GM23338 (cell line): ENCODE measurements at regions not wholly inside any gene's neighbourhood (a gene's known extent, or its start where the extent isn't known, plus 50 kb on each side); places are given as distances from the start of the nearest gene placed in this dataset.

Source experiments
- ATAC-seq: fragments of 200-7000 bp; cut with Tn5 transposase; 3 replicates; pipeline ENCODE4 v1.9.1; 2020
- DNase-seq: peaks from one replicate; pipeline ENCODE4 v3.0.0-alpha.2; 2015; ENCODE audit warnings: low spot score
- H2AFZ ChIP-seq: fragments of 200-600 bp; sonication (generic); 2 replicates; pipeline ENCODE4 v1.8.0; 2016; ENCODE audit warnings: antibody characterized with exemption, mild to moderate bottlenecking, moderate library complexity
- H3F3A ChIP-seq: fragments of 200-600 bp; sonication (generic); replicated peaks from 2 replicates; pipeline ENCODE4 v1.8.0; 2017; ENCODE audit warnings: antibody characterized with exemption, mixed run types, low read depth
- H3K27ac ChIP-seq: fragments of 200-600 bp; sonication (generic); 2 replicates; pipeline ENCODE4 v1.6.1; 2016; ENCODE audit warnings: low read depth
- H3K27me3 ChIP-seq: fragments of 200-600 bp; sonication (generic); 2 replicates; pipeline ENCODE4 v1.8.0; 2016; ENCODE audit warnings: mild to moderate bottlenecking, mixed run types, moderate library complexity; ENCODE audit not compliant: insufficient read depth
- H3K36me3 ChIP-seq: fragments of 200-600 bp; sonication (generic); 2 replicates; pipeline ENCODE4 v1.8.0; 2016; ENCODE audit warnings: mild to moderate bottlenecking; ENCODE audit not compliant: insufficient read depth
- H3K4me1 ChIP-seq: fragments of 200-600 bp; sonication (generic); 2 replicates; pipeline ENCODE4 v1.8.0; 2016; ENCODE audit warnings: mild to moderate bottlenecking, moderate library complexity; ENCODE audit not compliant: insufficient read depth
- H3K4me2 ChIP-seq: fragments of 200-600 bp; sonication (generic); 2 replicates; pipeline ENCODE4 v1.7.1; 2017; ENCODE audit warnings: mixed run types
- H3K4me3 ChIP-seq: fragments of 200-600 bp; sonication (generic); 2 replicates; pipeline ENCODE4 v1.6.1; 2016; ENCODE audit warnings: mixed run types
- H3K79me2 ChIP-seq: fragments of 200-600 bp; sonication (generic); replicated peaks from 2 replicates; pipeline ENCODE4 v1.8.0; 2017; ENCODE audit warnings: mild to moderate bottlenecking; ENCODE audit not compliant: insufficient read depth
- H3K9me2 ChIP-seq: fragments of 200-600 bp; sonication (generic); 2 replicates; pipeline ENCODE4 v1.8.0; 2017; ENCODE audit not compliant: insufficient read depth
- H4K20me1 ChIP-seq: fragments of 200-600 bp; sonication (generic); replicated peaks from 2 replicates; pipeline ENCODE4 v1.8.0; 2017; ENCODE audit warnings: mild to moderate bottlenecking; ENCODE audit not compliant: insufficient read depth
- H3K27ac Mint-ChIP-seq: 2 replicates; pipeline ENCODE4 v1.8.0; 2020; ENCODE audit warnings: inconsistent platforms, mild to moderate bottlenecking, moderate library complexity, mixed read lengths
- H3K27me3 Mint-ChIP-seq: 3 replicates; pipeline ENCODE4 v1.8.0; 2022; ENCODE audit warnings: low read depth, mild to moderate bottlenecking, moderate library complexity, mixed read lengths, inconsistent platforms; ENCODE audit not compliant: insufficient read depth, poor library complexity
- H3K36me3 Mint-ChIP-seq: 3 replicates; pipeline ENCODE4 v1.8.0; 2021; ENCODE audit warnings: low read depth, mild to moderate bottlenecking, inconsistent platforms, moderate library complexity, mixed read lengths
- H3K4me1 Mint-ChIP-seq: 3 replicates; pipeline ENCODE4 v1.8.0; 2020; ENCODE audit warnings: mild to moderate bottlenecking, inconsistent platforms, mixed read lengths
- H3K4me3 Mint-ChIP-seq: 3 replicates; pipeline ENCODE4 v1.8.0; 2021; ENCODE audit warnings: moderate library complexity, mild to moderate bottlenecking, inconsistent platforms, mixed read lengths
- H3K9me3 Mint-ChIP-seq: 3 replicates; pipeline ENCODE4 v1.8.0; 2020; ENCODE audit warnings: moderate library complexity, mild to moderate bottlenecking, inconsistent platforms, mixed read lengths
- CREB1 ChIP-seq: fragments of 250-450 bp; sonication (Bioruptor Pico); IDR thresholded peaks from 2 replicates; pipeline ENCODE4 v1.5.0; 2020; ENCODE audit warnings: low read depth, mild to moderate bottlenecking, moderate library complexity
- ETS1 ChIP-seq: IDR thresholded peaks from 2 replicates; pipeline ENCODE4 v1.6.1; 2016; ENCODE audit warnings: antibody characterized with exemption
- EZH2 ChIP-seq: fragments of 200-600 bp; sonication (generic); IDR thresholded peaks from one replicate; pipeline ENCODE4 v1.8.0; 2017; ENCODE audit warnings: antibody characterized with exemption, mild to moderate bottlenecking, low read depth; ENCODE audit not compliant: unreplicated experiment
- JUNB ChIP-seq: IDR thresholded peaks from one replicate; pipeline ENCODE4 v1.6.1; 2016; ENCODE audit warnings: antibody characterized with exemption; ENCODE audit not compliant: unreplicated experiment
- NANOG ChIP-seq: IDR thresholded peaks from 2 replicates; pipeline ENCODE4 v1.6.1; 2016; ENCODE audit warnings: antibody characterized with exemption, borderline replicate concordance
- POLR2AphosphoS5 ChIP-seq: IDR thresholded peaks from 2 replicates; pipeline ENCODE4 v1.6.1; 2016; ENCODE audit warnings: antibody characterized with exemption, low read depth
- REST ChIP-seq: IDR thresholded peaks from one replicate; pipeline ENCODE4 v1.6.1; 2018; ENCODE audit warnings: antibody characterized with exemption; ENCODE audit not compliant: unreplicated experiment
- STAT1 ChIP-seq: IDR thresholded peaks from one replicate; pipeline ENCODE4 v1.6.1; 2016; ENCODE audit warnings: antibody characterized with exemption; ENCODE audit not compliant: unreplicated experiment
- ZNF114 ChIP-seq: fragments of 250-450 bp; sonication (Bioruptor Pico); IDR thresholded peaks from 2 replicates; pipeline ENCODE4 v1.5.0; 2020; ENCODE audit warnings: mild to moderate bottlenecking, moderate library complexity
- ZNF331 ChIP-seq: fragments of 250-450 bp; sonication (Bioruptor Pico); IDR thresholded peaks from 2 replicates; pipeline ENCODE4 v1.5.0; 2020; ENCODE audit warnings: low read depth, mild to moderate bottlenecking, moderate library complexity
- ZNF462 ChIP-seq: fragments of 250-450 bp; sonication (Bioruptor Pico); IDR thresholded peaks from 2 replicates; pipeline ENCODE4 v1.5.0; 2020; ENCODE audit warnings: mild to moderate bottlenecking, moderate library complexity

- TF ChIP-seq ZNF331 (CRISPR knock-in tag) (no peak), JUNB (no peak), REST (no peak), POLR2AphosphoS5 (no peak), ZNF114 (CRISPR knock-in tag) (no peak), ETS1 (no peak)
Measured at GRCh38 chr2:172168917-172169346, 66.2 kb upstream of the DLX2 start (continued).

GRCh38 chr2:172169611-172170010 is 66.9 kb upstream of the DLX2 start:
- ATAC-seq (no peak), DNase-seq (no peak)
- H3K4me3 ChIP-seq = no peak overlapping the region
- Mint-ChIP-seq H3K27me3 (peaks cover 9% of the 10 kb centered on the region), H3K4me3 (no peak overlapping the region), H3K4me1 (peaks cover 18% of the 10 kb centered on the region), H3K9me3 (peaks cover 3% of the 10 kb centered on the region; the same call in 1 of the 3 replicates), H3K27ac (no peak overlapping the region), H3K36me3 (no peaks in the 10 kb centered on the region)
- no peak overlapping the region for H3K27ac ChIP-seq
- H3K27me3 ChIP-seq = peaks cover 4% of the 10 kb centered on the region; the same call in 1 of the 2 replicates
- peaks cover 14% of the 10 kb centered on the region for H3K4me1 ChIP-seq
- no peak overlapping the region for H3K4me2 ChIP-seq
- no peaks in the 10 kb centered on the region for H3K36me3 ChIP-seq
- no peaks in the 10 kb centered on the region for H3K79me2 ChIP-seq
- no peak overlapping the region for H2AFZ ChIP-seq
- H3K9me2 ChIP-seq = 0 out of 2 replicates have a peak, but pooled peaks cover 5% of the 10 kb centered on the region
- H4K20me1 ChIP-seq = no peaks in the 10 kb centered on the region
- H3F3A ChIP-seq = no peaks in the 10 kb centered on the region
- TF ChIP-seq CREB1 (no peak), EZH2 (no peak), ZNF462 (CRISPR knock-in tag) (no peak), REST (no peak), STAT1 (no peak), NANOG (no peak), POLR2AphosphoS5 (no peak)
